Activated CD8-positive, alpha-beta memory T cell treated with anti-CD3 and anti-CD28 coated beads for 1 hour (primary cell): ENCODE measurements at regions not wholly inside any gene's neighbourhood (a gene's known extent, or its start where the extent isn't known, plus 50 kb on each side); places are given as distances from the start of the nearest gene placed in this dataset.

Experiments used
- DNase-seq, 2 donors: peaks; one replicate each; pipeline ENCODE4 v3.0.0-alpha.2; 2020; ENCODE audit warnings: low read depth in 1 of 2; ENCODE audit errors: extremely low read depth in 1 of 2

- no peak for DNase-seq
Observed at GRCh38 chr17:79457376-79457775, 153.5 kb downstream of the RBFOX3 start.

- no peak for DNase-seq
Observed at GRCh38 chr17:79455636-79456035, 155.2 kb downstream of the RBFOX3 start.

- no peak for DNase-seq
Observed at GRCh38 chr17:79454826-79455225, 156.0 kb downstream of the RBFOX3 start.

- DNase-seq = no peak
Observed at GRCh38 chr17:79453481-79453880, 157.4 kb downstream of the RBFOX3 start.

GRCh38 chr17:79452706-79453105 is 158.1 kb downstream of the RBFOX3 start:
- no peak for DNase-seq

GRCh38 chr17:79451167-79451566 is 159.7 kb downstream of the RBFOX3 start:
- DNase-seq = no peak

GRCh38 chr17:79446399-79447009 is 164.3 kb downstream of the RBFOX3 start:
- no peak for DNase-seq

- no peak for DNase-seq
Observed at GRCh38 chr17:79444198-79444597, 166.7 kb downstream of the RBFOX3 start.

GRCh38 chr17:79443026-79443425 is 167.8 kb downstream of the RBFOX3 start:
- DNase-seq = no peak

- DNase-seq = no peak
Observed at GRCh38 chr17:79441356-79442160, 169.3 kb downstream of the RBFOX3 start.

- no peak for DNase-seq
Observed at GRCh38 chr17:79440251-79440650, 170.6 kb downstream of the RBFOX3 start.

GRCh38 chr17:79439493-79439892 is 171.4 kb downstream of the RBFOX3 start:
- DNase-seq = no peak

GRCh38 chr17:79438546-79439334 is 172.1 kb downstream of the RBFOX3 start:
- no peak for DNase-seq

- DNase-seq = no peak
Observed at GRCh38 chr17:79438058-79438457, 172.8 kb downstream of the RBFOX3 start.

- no peak for DNase-seq
Observed at GRCh38 chr17:79437081-79437480, 173.8 kb downstream of the RBFOX3 start.

GRCh38 chr17:79435962-79436361 is 174.9 kb downstream of the RBFOX3 start:
- no peak for DNase-seq

- no peak for DNase-seq
Observed at GRCh38 chr17:79435296-79435695, 175.6 kb downstream of the RBFOX3 start.

- no peak for DNase-seq
Observed at GRCh38 chr17:79434215-79434614, 176.6 kb downstream of the RBFOX3 start.

- DNase-seq = no peak
Observed at GRCh38 chr17:79433379-79433778, 177.5 kb downstream of the RBFOX3 start.

GRCh38 chr17:79431175-79431574 is 179.7 kb downstream of the RBFOX3 start:
- no peak for DNase-seq

GRCh38 chr17:79429864-79430494 is 180.9 kb downstream of the RBFOX3 start:
- DNase-seq = no peak
